ENCODE measurements at regions not wholly inside any gene's neighbourhood (a gene's known extent, or its start where the extent isn't known, plus 50 kb on each side); places are given as distances from the start of the nearest gene placed in this dataset.

GRCh38 chr3:168570404-168571155, 474.9 kb upstream of the GOLIM4 start:
- no peak for DNase-seq

- DNase-seq = no peak
These were observed 463.1 kb upstream of the GOLIM4 start for GRCh38 chr3:168558728-168559411.

GRCh38 chr3:168552251-168552650, 456.5 kb upstream of the GOLIM4 start:
- DNase-seq = no peak

- no peak for DNase-seq
These were observed 453.0 kb upstream of the GOLIM4 start for GRCh38 chr3:168548719-168549118.

- no peak for DNase-seq
These were observed 451.0 kb upstream of the GOLIM4 start for GRCh38 chr3:168546707-168547106.

GRCh38 chr3:168545591-168545990, 449.9 kb upstream of the GOLIM4 start:
- no peak for DNase-seq

- no peak for DNase-seq
These were observed 448.6 kb upstream of the GOLIM4 start for GRCh38 chr3:168544097-168544957.

GRCh38 chr3:168540726-168541125, 445.0 kb upstream of the GOLIM4 start:
- DNase-seq = no peak

- no peak for DNase-seq
These were observed 444.2 kb upstream of the GOLIM4 start for GRCh38 chr3:168539909-168540308.

- DNase-seq = no peak
These were observed 439.0 kb upstream of the GOLIM4 start for GRCh38 chr3:168534761-168535160.

- DNase-seq = no peak
These were observed 437.9 kb upstream of the GOLIM4 start for GRCh38 chr3:168533600-168533999.

GRCh38 chr3:168532135-168532534, 436.4 kb upstream of the GOLIM4 start:
- DNase-seq = no peak

GRCh38 chr3:168531116-168531515, 435.4 kb upstream of the GOLIM4 start:
- no peak for DNase-seq

GRCh38 chr3:168524129-168524528, 428.4 kb upstream of the GOLIM4 start:
- DNase-seq = no peak

GRCh38 chr3:168517249-168518071, 421.7 kb upstream of the GOLIM4 start:
- no peak for DNase-seq

- DNase-seq = no peak
These were observed 418.5 kb upstream of the GOLIM4 start for GRCh38 chr3:168514252-168514651.

GRCh38 chr3:168512802-168513201, 417.1 kb upstream of the GOLIM4 start:
- no peak for DNase-seq

GRCh38 chr3:168511428-168512014, 415.8 kb upstream of the GOLIM4 start:
- DNase-seq = no peak

GRCh38 chr3:168506589-168506988, 410.9 kb upstream of the GOLIM4 start:
- DNase-seq = no peak

GRCh38 chr3:168501570-168501969, 405.8 kb upstream of the GOLIM4 start:
- DNase-seq = no peak

- DNase-seq = no peak
These were observed 402.5 kb upstream of the GOLIM4 start for GRCh38 chr3:168498194-168498593.

GRCh38 chr3:168497741-168498140, 402.0 kb upstream of the GOLIM4 start:
- no peak for DNase-seq

Data from NCI-H2107 (cell line).